ENCODE measurements at regions not wholly inside any gene's neighbourhood (a gene's known extent, or its start where the extent isn't known, plus 50 kb on each side); places are given as distances from the start of the nearest gene placed in this dataset.

DNA sequence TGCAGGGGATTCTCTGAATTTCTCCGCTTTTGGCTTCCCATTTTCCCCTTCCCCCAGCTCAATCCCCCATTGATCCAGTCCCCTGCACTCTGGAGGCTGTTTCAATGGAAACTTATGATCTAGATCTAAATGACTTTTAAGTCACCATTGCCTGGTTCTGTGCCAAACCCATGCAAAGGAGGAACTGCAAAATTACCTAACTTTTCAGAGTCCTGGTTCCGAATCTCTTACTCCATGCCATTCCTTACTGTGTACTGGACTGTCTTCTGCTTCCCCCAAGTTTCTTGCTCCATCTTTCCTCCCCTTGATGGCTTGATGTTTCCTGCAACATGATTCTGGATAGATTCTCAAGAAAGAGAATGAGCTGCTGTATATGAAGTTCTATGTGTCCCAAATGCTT is 327.8 kb downstream of the MIAT start:
- TF ChIP-seq, protein P1, sequence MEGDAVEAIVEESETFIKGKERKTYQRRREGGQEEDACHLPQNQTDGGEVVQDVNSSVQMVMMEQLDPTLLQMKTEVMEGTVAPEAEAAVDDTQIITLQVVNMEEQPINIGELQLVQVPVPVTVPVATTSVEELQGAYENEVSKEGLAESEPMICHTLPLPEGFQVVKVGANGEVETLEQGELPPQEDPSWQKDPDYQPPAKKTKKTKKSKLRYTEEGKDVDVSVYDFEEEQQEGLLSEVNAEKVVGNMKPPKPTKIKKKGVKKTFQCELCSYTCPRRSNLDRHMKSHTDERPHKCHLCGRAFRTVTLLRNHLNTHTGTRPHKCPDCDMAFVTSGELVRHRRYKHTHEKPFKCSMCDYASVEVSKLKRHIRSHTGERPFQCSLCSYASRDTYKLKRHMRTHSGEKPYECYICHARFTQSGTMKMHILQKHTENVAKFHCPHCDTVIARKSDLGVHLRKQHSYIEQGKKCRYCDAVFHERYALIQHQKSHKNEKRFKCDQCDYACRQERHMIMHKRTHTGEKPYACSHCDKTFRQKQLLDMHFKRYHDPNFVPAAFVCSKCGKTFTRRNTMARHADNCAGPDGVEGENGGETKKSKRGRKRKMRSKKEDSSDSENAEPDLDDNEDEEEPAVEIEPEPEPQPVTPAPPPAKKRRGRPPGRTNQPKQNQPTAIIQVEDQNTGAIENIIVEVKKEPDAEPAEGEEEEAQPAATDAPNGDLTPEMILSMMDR (IDR thresholded peaks at IDR 0.05) = no peak
- TF ChIP-seq POLR2A (IDR thresholded peaks at IDR 0.05) = no peak
